ENCODE measurements at regions not wholly inside any gene's neighbourhood (a gene's known extent, or its start where the extent isn't known, plus 50 kb on each side); places are given as distances from the start of the nearest gene placed in this dataset.

DNA sequence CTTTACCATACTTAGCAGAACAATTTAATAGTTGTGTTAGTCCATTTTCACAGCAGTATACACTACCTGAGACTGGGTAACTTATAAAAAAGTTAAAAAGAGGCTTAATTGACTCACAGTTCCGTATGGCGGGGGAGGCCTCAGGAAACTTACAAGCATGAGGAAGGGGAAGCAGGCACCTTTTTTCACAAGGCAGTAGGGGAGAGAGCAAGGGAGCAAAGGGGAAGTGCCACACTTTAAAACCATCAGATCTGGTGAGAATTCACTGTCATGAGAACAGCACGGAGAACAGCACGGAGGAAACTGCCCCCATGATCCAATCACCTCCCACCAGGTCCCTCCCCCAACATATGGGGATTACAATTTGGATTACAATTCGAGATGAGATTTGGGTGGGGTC is 269.9 kb downstream of the MTRR start:
- DNase-seq (ENCODE audit: low spot score): no peak

DNA sequence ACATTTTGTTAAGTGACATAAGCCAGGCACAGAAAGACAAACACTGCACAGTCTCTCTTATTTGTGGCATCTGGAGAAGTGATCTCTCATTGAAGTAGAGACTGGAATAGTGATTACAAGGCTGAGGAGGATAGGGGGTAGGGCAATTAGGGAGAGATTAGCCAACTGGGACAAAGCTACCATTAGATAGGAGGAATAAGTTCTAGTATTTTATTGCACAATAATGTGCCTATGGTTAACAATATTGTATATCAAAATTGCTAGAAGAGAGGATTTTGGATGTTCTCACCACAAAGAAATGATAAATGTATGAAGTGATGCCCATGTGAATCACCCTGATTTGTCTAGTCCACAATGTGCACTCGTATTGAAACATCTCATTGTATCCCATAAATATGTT is 281.8 kb downstream of the MTRR start:
- DNase-seq (ENCODE audit: low spot score): no peak

DNA sequence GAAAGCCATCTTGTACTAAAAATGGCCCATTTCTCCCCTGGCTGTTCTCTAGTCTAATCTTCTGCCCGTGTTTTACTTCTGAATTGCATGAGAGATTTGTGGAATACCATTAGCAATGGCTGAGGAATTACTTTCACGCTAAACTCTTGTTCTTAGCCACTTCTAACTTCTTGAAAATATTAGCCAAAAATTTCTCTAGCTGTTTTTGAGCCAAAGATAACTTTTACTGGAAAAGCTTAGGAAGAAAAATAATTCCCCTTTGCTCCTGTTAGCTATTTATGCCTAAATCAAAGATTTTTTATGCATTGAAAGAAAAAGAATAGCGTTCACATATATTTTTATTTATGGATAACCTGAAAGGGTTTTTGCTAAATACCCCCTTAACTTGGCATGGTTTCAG is 287.8 kb downstream of the MTRR start:
- no peak for DNase-seq (ENCODE audit: low spot score)

DNA sequence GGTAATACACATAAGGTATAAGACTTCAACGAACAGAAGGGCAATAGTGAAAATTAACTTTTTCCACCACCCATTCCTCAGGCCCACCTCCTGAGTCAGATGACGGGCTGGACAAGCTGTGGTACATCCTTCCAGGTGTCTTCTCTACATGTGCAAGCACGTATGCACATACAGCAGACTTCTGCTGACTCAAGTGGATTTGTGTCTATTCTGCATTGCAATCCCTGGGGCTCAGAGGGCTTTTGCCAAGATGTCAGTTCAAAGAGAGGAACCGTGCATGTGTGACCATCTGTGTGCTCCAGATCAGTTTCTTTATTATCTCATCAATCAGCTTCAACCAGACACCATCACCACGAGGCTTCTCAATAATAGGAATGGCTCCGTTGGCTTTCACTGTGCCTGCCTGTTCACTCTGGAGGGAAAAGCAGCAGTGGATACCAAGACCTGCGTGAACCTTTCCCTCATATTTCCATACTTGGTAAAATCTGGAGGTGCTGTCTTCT is 288.4 kb downstream of the MTRR start:
- DNase-seq (ENCODE audit: low spot score): no peak

DNA sequence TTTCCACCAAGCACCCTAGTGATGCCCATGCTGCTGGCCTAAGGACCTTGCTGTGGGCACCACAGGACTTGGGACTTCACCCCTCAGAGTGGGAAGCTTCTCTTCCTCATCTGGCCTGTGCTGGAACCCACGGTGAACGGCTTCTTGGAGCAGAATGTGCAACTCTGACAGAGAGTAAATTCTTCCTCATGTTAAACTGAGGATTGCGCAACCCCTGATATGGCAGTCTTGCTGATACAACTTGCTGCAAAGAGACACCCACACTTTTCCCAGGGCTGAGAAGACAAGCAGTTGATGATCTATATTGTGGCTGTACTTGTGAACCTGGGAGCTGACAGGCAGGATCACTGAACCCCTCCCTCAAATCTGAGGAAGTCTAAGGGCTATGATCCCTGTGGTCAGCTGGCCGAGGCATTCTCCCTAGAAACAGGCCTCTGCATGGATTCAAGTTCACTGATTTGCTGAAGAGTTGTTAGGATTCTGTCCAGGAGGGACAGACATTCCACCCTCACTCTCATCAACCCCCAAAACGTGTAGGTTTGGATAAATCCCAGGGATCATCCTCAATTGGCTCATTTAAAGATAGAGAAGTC is 307.2 kb downstream of the MTRR start:
- DNase-seq (ENCODE audit: low spot score): no peak

DNA sequence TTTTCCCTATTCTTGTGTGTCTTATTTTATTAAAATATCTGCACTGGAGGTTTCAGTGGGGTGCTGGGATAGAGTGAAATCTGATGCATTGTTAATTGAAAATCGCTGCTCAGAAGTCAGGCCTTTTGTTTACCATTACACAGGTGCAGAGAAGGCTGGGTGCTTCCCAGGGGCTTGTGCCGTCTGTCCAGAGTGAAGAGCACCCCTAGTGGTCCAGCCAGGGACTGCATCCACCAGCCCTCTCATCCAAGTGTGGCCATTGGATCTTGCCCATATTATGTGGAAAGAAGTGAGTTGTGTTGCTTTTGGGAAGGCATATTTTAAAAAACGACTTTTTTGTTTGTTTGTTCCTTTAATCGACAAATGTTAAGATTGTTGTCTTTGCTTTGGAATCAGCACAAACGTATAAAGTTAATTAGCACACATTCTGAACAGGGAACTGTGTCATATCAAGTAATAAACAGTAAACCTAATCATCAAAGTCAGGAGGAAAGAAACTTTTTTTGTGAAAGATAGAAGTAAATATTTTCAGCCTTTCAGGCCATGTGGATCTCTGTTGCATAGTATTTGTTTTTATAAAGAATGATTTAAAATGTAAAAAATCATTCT is 315.6 kb downstream of the MTRR start:
- DNase-seq (ENCODE audit: low spot score): peak; percentile 32

DNA sequence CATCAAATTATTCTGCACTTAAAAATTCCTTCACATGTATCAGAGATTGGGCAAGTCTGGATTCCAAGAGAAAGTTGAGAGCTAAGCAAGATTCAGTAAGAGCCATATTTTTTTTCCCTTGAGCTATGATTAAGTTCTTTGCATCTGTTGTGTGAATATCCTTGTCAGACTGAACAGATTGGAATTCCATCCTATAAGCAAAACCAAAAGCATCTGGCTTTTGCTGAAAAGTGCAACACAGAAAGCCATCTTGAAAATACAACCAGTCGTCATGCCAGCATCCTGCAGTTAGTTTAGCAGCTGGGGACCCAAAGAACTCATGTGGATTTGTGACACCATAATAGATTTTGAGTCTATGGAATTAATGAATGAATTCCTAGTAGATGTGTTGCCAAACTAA is 316.9 kb downstream of the MTRR start:
- DNase-seq (ENCODE audit: low spot score): no peak

DNA sequence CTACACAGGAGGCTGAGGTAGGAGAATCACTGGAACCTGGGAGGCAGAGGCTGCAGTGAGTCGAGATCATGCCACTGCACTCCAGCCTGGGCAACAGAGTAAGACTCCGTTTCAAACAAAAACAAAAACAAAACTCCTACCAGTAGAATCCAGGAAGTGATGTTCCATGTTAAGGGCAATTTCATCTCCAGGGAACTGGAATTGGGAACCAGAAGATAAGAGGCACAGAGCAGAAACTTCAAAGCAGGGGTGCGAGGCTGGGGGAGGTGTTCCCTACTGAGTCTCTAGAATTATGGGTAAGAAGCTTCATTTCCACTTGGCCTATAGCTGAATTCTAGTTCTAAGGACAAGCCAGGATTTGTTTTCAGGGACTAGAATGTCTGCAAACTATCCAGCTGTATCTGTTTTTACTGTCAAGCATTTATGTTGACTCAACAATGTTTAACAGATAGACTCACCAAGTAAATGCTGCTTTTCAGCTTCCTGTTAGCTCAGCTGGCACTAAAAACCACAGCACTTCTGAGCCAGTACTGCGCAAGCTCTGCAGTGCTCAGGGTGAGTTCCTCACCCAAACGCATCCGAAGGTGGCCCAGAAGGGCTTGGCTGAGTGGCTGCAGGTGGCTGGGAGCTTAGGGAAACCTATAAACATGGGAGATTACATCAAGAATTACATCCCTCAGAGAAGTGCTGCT is 320.1 kb downstream of the MTRR start:
- no peak for DNase-seq (ENCODE audit: low spot score)

DNA sequence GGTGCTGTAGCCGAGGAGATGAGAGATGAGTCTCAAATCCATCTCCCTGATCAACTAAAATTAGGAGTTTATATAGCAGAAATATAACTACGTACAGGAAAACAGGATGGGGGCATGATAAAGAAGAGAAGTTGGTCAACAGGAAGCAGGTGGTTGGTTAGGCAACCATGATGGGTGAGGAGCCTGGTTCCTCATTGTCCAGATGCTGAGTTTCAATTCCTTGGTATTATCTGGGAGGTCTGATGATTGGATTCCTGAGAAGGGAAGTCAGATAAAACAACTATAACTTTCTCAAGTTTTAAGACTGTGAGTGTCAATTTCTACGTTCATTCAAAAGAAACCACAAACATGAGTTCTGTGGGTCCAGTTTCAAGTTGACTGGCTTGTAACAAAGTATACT is 323.9 kb downstream of the MTRR start:
- no peak for DNase-seq (ENCODE audit: low spot score)

DNA sequence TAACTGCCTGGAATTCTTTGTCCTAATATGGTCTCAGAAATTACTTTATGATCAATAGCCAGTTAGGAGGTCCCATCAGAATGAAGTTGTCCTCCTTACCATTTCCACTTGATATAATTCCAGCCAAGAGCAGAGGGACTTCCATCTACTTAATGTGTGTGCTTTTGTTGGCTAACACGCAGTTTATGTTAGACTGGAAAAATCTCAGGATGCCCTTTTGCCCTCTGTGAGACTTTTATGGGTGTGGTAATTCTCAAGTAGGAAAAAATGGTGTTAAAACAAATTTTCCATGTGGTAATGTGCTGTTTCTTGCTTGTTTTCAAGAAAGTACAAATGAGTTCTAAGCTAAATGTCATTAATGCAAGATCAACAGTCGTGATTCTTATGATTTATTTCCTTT is 327.1 kb downstream of the MTRR start:
- DNase-seq (ENCODE audit: low spot score): no peak

DNA sequence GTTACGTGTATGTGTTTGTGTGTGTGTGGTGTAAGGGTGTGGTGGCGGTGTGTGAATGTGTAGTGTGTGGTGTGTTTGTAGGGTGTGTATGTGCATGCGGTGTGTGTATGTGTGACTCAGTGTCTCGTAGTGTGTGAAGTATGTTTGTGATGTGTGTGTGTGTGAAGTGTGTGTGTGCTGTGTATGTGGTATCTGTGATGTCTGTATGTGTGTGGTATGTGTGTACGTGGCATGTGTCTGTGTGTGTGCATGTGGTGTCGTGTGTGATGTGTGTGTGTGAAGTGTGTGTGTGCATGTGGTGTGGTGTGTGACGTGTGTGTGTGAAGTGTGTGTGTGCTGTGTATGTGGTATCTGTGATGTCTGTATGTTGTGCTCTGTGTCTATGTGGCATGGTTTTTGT is 339.4 kb downstream of the MTRR start:
- DNase-seq (ENCODE audit: low spot score): no peak

DNA sequence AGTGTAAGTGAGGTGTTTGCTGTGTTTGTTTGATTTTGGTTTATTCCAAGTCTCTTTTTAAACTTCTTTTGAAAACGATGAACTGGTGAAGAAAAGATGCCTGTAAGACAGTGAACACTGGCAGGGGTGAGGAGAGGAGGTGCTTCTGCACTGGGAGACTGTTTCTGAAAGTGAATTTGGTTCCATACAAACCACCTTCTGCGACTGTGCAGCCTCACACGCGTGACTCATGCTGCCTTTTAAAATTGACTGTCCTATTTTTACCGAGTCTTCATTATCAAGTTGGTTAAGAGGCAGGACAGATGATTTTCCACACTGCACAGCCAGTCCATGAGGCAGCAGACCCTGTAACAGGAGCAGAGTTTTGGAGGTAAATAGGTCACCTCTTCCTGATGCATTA is 340.6 kb downstream of the MTRR start:
- no peak for DNase-seq (ENCODE audit: low spot score)

DNA sequence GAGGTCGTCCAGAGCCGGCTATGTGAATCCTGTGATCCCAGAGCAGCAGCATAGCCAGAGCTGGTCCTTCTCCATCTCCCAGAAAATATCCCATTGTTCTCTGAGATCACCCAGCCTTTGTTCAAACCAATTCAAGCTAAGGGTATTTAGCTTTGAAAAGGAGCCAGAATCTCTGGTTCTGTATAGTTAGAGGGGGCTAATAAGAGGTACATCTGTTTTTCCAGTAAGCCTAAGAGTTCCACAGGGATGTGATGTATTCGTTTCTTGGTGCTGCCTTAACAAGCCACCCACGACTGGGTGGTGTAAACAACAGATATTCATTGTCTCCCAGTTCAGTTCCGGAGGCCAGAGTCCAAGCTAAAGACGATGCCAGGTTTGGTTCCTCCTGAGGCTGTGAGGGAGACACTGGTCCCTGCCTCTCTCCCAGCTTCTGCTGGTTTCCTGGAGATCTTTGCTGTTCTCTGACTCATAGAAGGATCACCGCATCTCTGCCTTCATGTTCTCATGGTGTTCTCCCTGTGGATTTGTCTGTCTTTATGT is 344.8 kb downstream of the MTRR start:
- no peak for DNase-seq (ENCODE audit: low spot score)

DNA sequence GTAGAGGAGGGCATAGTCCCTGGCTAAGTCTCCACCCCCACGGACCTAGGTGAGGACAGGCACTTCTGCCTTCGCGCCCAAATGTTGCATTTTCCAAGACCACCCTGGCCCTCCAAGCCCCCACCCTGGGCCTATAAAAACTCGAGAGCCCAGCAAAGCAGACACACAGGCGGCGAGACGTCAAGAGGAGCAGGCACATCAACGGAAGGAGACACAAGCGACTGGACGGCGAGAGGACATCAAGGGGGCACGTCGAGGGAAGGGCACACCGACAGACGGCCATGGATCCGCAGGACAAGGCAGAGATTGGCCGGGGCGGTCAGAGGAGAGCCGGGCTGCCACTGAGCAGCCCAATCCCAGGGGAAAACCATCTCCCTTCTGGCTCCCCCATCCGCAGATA is 348.0 kb downstream of the MTRR start:
- no peak for DNase-seq (ENCODE audit: low spot score)

DNA sequence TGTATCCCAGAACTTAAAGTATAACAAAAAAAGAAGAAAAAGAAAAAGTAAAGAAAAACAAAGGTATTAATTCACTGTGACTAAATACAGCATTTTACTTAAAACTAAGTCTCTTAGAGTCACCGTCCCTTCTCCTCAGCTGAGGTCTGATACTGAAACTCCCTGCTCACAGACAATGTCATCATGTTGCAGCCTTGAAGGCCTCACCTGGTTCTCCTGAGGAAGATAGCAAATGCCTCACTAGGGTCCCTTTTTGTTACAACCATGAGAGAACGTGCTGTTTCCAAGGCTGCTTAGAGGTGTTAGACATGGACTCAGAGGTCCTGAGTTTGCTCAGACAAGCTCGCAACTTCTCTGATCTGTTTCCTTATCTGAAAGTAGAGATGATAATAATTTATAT is 357.2 kb downstream of the MTRR start:
- no peak for DNase-seq (ENCODE audit: low spot score)

DNA sequence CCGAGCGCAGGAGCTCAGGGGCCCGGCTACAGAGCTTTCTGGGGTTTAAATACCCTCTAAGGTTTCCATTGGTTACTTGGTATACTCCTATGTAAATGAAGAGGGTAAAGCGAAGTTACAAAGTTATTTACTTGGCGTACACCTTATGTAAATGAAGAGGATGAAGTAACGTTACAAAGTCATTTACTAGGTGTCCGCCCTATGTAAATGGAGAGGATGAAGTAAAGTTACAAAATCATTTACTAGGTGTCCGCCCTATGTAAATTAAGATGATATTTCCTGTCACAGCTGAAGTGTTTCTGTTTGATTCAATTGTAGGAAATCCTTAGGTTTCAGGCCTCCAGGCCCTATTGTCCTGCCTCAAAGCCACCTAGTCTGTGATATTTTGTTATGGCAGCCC is 358.2 kb downstream of the MTRR start:
- no peak for DNase-seq (ENCODE audit: low spot score)

DNA sequence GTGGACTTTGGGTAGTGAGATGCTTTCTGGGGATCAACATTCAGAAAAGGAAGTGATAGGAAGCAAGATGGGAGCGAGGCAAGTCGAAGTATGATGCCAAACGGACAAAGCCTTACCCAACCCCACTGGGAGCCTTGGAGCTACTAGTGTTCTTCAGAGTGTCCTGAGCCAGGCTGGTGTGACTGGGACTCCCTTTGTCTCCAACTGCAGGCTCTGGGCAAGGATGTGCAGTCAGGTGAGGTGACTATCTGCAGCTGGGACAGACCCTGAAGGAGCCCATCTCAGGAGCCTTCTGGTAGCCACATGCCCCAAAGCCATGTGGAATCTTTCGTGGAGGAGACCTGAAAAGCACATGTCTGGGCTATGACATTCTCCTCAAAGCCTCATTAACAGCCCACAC is 360.6 kb downstream of the MTRR start:
- no peak for DNase-seq (ENCODE audit: low spot score)

DNA sequence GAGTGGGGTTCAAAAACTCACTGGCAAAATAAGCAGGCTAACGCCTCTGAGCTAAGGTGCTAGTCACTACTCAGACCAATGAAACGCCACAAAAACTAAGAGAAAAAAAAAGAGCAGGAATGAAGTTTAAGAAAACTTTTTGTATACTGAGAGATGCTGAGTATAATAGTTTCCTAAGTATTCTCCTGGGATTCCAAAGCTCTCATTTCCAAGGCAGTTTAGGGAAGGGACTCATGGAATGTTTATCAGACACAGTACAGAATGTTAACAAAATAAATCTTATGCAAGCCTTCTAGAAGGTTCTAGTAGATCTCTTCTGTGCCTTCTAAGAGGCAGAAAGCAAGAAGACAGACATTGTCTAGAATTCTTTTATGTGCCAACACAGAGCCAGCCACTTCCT is 361.9 kb downstream of the MTRR start:
- no peak for DNase-seq (ENCODE audit: low spot score)

DNA sequence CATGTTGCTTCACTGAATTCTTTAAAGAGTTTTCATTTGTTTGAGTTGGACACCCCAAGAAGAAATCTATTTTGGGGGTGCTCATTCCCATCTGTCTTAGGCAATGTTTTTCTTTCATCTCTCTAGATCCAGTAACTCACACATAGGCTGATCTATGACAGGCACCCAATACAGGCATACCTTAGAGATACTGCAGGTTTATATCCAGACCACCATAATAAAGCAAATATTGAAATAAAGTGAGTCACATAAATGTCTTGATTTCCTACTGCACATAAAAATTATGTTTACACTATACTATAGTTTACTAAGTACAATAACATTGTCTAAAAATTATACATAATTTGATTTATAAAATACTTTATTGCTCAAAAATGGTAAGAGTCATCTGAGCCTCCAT is 364.5 kb downstream of the MTRR start:
- no peak for DNase-seq (ENCODE audit: low spot score)

DNA sequence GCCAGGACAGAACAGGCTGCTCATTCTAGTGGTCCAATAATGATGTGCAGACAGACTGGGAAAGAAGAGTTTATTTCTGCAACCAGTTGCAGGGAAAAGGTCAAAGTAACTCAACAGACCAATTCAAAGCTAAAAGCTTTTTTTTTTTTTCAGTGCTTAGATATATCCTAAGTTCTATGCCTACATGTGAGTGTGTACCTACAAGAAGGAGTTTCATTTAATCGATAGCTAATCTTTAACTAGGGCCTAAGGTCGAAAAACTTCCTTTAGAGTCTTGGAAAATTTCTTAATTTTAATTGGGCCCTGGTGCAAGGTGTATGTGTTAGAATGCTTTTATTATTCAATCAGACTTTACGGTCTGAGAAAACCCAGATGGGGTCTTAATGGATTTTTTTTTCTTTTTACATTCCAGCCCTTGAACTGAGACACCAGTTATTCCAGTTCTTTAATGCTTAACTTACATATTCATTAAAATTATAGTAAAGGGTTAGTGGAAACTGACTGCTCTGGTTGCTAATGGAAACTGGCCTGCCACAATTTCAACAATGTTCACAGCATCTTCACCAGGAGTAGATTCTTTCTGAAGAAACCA is 365.3 kb downstream of the MTRR start:
- no peak for DNase-seq (ENCODE audit: low spot score)

DNA sequence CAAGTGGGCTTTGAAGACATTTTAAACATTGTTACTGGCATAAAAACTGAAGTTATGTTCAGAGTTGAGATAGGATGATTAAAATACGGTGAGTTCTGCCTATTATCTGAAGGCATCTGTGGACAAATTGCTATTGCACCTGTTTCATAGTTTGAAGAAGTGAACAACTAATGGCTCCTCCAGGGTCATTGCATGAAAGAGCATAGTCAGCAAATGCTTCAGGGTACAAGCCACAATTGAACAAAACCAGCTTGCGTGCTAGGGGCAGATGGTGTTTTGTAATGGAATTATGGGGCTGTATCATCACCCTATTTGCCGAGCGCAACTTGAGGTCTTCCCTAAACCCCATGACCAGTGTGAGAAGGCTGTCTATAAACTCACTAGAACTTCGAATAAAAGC is 369.1 kb downstream of the MTRR start:
- DNase-seq (ENCODE audit: low spot score): no peak

DNA sequence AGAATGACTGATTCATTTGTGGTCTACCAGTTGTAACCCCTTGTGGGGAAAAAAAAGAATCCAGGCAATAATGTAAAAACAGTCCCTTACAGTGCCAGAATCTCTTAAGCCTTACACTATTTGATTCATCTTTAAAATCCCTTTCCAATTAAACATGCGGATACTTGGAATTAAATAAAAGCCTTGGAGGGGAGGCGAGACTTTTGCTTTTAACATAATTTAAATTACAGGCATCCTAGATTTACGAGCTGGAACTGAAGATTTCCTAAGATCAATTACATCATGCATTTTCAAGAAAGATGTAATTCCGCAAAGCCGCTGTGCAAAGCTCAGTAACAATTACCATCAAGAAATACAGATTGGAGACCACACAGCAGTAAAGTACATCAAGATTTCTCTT is 370.2 kb downstream of the MTRR start:
- DNase-seq (ENCODE audit: low spot score): no peak

DNA sequence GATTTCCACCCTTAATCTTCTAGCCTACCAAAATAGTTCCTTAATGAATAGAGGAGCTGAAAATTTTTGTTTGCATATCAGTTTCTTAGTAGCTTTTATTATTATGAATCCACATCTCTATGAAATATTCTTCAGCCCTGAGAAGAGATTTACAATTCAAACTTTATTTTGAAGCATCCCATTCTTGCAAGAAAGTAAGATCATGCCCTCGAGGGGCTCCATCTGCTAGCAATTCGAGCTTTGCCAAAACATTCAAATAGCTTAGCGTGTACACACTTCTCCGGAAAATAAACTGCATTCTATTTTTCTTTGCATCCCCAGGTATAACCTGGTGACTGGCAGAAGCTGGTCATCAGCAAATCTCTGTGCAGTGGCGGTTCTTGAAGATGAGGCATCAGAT is 370.7 kb downstream of the MTRR start:
- no peak for DNase-seq (ENCODE audit: low spot score)

All from AG08396 (cell line).